ENCODE measurements at regions not wholly inside any gene's neighbourhood (a gene's known extent, or its start where the extent isn't known, plus 50 kb on each side); places are given as distances from the start of the nearest gene placed in this dataset.

- TF ChIP-seq CTCF (IDR thresholded peaks at IDR 0.05) (no peak), POLR2A (IDR thresholded peaks at IDR 0.05) (no peak)
These were observed 179.7 kb downstream of the HAUS1 start for GRCh38 chr18:46283895-46284295.
